GM18511 (cell line): ENCODE measurements at regions not wholly inside any gene's neighbourhood (a gene's known extent, or its start where the extent isn't known, plus 50 kb on each side); places are given as distances from the start of the nearest gene placed in this dataset.
"Not testable (repeated sequence)": the region's sequence is repeated elsewhere in the genome, so short reads cannot be mapped to it uniquely, and the experiment has no call there.

Experiments
- ATAC-seq: cut with Tn5 transposase; IDR thresholded peaks from one replicate; pipeline ENCODE4 v1.9.1; 2021; ENCODE audit warnings: mild to moderate bottlenecking, moderate library complexity; ENCODE audit not compliant: unreplicated experiment

DNA sequence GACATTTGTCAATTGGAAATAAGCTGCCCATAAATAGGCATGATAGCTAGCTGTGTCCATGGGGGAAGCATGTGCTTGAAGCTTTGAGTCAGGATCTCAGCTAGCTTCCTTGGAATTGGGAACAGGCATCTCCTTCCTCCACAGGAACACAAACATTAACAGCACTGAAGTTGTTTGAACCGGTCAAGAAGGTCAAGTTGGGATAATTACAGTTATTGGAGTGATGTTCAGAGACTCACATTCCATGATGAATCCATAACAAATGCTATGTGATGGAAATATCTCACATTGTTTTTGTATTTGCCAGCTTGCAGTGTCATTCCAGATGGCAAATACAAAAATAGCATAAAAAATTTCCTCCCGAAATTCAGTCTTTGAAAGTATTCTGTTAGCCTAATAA is 347.6 kb upstream of the SMIM21 start:
- ATAC-seq: no peak

DNA sequence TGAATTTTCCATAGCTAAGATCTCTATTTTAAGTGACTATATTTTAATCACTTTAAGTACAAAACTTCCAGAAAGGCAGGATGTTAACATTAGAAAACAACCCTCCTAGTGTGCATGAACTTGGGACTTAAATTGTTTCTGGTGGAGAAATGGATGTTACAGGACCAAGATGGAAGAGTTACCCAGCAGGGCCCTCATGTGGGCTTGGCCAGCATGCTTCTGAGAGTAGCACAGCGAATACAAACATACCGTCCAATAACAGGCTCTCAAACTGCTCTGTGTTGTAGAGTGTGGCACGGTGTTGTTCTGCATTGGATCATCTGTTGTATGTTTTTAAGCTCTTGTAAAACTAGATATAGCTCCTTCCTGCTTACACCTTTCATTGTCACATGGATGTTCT is 346.1 kb upstream of the SMIM21 start:
- no peak for ATAC-seq

DNA sequence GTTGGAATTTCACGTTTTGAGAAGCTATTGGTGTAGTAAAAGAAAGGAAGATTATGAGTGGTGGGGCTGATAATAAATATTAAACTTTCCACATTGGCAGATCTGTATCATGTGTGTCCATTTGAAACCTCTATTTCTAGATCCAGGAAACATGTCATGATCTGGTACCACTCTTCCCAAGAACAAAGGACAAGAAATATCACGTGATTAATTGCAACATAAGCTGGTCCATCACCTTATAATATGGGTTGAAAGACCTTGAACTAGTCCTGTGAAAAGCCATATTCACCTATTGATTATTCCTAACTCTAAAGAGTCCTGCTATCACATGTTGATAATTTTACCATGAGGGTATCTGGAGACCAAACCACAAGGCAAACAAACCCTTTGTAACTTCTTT is 335.3 kb upstream of the SMIM21 start:
- ATAC-seq: no peak

DNA sequence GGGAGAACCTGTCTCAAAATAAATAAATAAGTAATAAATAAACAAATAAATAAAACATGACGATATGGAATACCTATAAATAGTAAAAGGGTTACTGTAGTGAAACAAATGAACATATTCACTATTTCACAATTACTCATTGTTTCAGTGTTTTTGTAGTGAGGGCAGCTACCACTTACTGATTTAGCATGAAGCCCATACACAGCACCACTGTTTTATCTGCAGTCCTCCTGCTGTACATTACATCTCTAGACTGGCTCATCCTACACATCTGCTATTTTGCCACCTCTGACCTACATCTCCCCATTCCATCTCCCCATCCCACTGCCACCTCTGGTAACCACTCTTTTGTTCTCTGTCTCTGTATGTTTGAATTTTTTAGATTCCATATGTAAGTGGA is 332.7 kb upstream of the SMIM21 start:
- ATAC-seq: no peak

DNA sequence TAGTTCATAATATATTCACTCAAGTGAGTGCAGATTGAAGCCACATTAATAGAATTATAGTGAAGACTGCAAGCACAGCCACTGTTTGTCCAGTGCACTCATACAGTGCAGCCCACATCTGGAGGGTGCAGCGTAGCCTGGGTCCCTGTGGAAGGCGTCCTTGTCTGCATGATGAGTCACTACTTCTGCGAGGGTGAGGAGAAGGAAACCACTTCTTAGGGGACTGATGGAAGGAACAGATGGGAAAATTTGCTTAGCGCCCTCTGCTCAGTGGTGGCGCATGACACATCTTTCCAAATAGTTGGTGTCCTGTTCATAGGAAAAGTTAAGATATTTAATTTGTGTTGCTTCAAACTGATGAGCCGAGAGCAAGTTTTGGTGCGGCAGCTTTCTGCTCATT is 330.4 kb upstream of the SMIM21 start:
- ATAC-seq: no peak

- ATAC-seq: no peak
Measured at GRCh38 chr18:75754433-75754832, 326.9 kb upstream of the SMIM21 start.

- no peak for ATAC-seq
Measured at GRCh38 chr18:75753753-75754152, 326.2 kb upstream of the SMIM21 start.

GRCh38 chr18:75752740-75753263 is 325.3 kb upstream of the SMIM21 start:
- no peak for ATAC-seq

GRCh38 chr18:75745147-75745546 is 317.6 kb upstream of the SMIM21 start:
- no peak for ATAC-seq

DNA sequence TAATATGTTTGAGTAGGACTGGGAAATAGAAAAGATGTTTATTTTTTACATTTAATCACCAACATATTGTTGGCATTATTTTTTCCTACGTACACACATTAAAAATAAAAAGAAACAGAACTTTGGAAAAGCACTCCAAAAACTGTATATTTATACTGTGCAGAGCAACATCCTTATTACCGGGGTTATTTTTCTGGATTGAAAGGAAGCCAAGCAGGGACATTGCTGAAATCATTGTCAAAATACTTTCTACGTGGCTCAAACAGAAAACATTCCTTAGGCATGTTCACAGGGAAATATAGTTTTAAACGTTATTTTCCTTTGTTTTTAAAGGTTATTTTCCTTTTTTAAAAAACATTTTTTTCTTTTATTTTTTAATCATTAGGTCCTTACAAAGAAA is 315.0 kb upstream of the SMIM21 start:
- no peak for ATAC-seq

- ATAC-seq: no peak
Measured at GRCh38 chr18:75739682-75740081, 312.2 kb upstream of the SMIM21 start.

DNA sequence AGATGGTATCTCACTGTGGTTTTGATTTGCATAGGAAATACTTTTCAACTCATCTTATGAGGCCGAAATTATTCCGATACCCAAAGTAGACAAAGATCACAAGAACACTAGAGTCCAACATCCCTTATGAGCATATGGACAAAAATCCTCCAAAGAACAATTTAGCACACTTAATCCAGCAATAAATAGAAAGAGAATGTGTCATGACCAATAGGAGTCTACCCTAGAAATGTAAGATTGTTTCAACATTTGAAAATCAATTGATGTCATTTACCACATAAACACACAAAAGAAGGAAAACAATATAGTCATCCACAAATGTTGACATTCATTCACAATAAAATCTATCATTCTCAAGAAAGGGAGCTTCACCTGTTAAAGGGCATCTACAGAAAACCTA is 307.8 kb upstream of the SMIM21 start:
- no peak for ATAC-seq

DNA sequence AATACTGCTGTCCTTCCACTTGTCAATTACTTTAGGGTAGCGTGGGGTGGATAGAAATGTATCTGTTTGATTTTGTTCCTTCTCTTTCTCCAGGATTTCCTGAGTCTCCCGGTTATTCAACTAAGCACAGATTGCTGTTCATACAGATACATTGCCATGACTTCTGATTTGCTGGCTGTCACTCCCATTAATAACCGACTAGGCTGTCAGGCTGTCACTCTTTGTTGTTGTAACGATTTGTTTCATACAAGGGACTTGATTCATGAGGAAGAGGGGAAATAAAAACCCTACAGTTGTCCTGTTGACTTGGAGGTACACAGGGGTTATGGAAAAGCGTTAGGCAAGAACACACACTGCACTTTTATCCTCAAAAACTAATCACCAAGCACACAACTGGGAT is 302.7 kb upstream of the SMIM21 start:
- ATAC-seq: no peak

DNA sequence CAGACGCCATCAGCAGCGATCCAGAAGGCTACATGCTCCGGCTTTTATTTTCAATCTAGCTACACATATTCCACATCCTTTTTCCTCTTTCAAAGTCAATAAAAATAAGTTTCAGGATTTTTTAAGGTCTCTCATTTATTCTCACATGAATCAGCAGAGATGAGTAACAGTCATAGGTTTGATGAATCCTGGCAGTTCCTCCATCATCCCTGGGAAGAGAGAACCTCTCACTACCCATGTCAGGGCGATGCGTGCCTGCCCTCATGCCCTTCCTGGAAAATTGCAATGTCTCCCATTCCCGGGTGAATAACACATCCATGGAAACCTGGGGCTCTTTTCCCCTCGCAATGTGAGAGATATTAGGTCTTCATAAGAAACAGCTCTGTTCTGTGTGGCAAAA is 301.1 kb upstream of the SMIM21 start:
- no peak for ATAC-seq

DNA sequence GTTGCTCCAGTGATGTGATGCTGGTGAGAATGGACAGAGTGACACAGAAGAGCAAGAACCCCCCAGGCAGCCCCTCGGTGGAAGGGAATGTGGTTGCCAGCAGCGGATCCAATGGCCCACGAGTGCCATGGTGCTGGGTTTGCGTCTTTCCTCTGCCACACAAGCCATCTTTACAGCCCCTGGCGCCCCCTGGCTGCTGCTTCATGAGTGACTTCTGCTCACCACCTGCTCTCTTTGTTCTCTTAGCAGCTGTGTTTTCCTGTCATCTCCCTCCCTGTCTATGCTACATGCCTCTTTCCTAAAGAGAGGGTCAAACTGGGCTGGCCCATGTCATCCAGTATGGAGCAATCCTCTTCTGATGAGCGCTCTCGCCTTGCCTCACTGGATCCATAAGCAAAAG is 300.0 kb upstream of the SMIM21 start:
- ATAC-seq: no peak

GRCh38 chr18:75723521-75724340 is 296.2 kb upstream of the SMIM21 start:
- no peak for ATAC-seq

DNA sequence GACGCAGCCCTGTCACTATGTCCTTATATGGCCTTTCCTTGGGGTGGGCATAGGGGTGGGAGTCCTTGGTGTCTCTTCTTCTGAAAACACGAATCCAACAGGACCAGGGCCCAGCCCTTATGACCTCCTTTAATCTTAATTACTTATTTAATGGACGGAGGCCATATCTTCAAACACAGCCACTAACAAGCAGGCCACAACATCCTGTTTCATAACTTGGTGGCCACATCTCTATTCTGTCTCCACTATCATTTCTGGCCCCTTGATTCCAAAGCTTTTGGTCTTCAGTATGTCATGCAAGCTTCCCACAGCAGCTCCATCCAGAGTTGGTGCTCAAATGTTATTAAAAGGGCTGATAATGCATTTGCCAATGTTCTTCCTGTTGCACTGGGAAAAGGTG is 287.3 kb upstream of the SMIM21 start:
- ATAC-seq: no peak

- not testable (repeated sequence) for ATAC-seq
Measured at GRCh38 chr18:75712124-75712867, 284.8 kb upstream of the SMIM21 start.

DNA sequence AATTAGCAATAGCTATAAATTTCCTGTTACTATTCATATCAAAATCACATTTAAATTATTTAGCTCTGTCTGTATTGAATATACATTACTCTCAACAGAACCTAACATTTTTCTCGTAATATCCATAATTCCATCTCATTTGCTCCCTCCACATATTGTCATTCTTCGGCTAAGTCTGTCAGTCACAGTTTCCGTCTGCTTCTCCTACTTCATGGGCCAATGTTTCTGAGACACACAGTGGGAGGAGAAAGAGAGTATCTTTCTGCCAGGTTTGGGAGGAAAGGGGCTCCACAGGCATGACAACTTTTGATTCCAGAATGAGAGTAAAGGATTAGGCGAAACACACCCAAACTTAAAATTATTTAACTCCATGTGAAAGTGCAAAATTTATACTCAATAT is 273.1 kb upstream of the SMIM21 start:
- ATAC-seq: no peak

- ATAC-seq: no peak
Measured at GRCh38 chr18:75698861-75699260, 271.4 kb upstream of the SMIM21 start.

- ATAC-seq: no peak
Measured at GRCh38 chr18:75697493-75697892, 270.0 kb upstream of the SMIM21 start.

- ATAC-seq: no peak
Measured at GRCh38 chr18:75696391-75696790, 268.9 kb upstream of the SMIM21 start.
